ENCODE measurements at regions not wholly inside any gene's neighbourhood (a gene's known extent, or its start where the extent isn't known, plus 50 kb on each side); places are given as distances from the start of the nearest gene placed in this dataset.
"Not testable (repeated sequence)": the region's sequence is repeated elsewhere in the genome, so short reads cannot be mapped to it uniquely, and the experiment has no call there.

- no peaks in the 10 kb centered on the region for H3K4me1 ChIP-seq
- H3K27me3 ChIP-seq (ENCODE audit: low read depth) = no peaks in the 10 kb centered on the region
- H3K9me3 ChIP-seq = no peaks in the 10 kb centered on the region
- H3K36me3 ChIP-seq (replicated peaks) = no peaks in the 10 kb centered on the region
- H3K4me3 ChIP-seq = no peak overlapping the region
- no peak for DNase-seq (ENCODE audit: low spot score in 2 of 2)
- in situ Hi-C loops (cut with MboI; ENCODE audit: low sequenced_read_pairs) = no loop called here
These were observed 819.6 kb downstream of the RNF144A start for GRCh38 chr2:7736646-7737305.

- no peak for DNase-seq (ENCODE audit: low spot score in 2 of 2)
- Histone ChIP-seq H3K36me3 (replicated peaks) (no peaks in the 10 kb centered on the region), H3K4me3 (no peak overlapping the region), H3K9me3 (no peaks in the 10 kb centered on the region), H3K27me3 (ENCODE audit: low read depth) (no peaks in the 10 kb centered on the region), H3K4me1 (no peaks in the 10 kb centered on the region)
- in situ Hi-C loops (cut with MboI; ENCODE audit: low sequenced_read_pairs) = no loop called here
These were observed 821.4 kb downstream of the RNF144A start for GRCh38 chr2:7738596-7738995.

- no peak for DNase-seq (ENCODE audit: low spot score in 2 of 2)
- Histone ChIP-seq H3K27me3 (ENCODE audit: low read depth) (no peaks in the 10 kb centered on the region), H3K9me3 (no peaks in the 10 kb centered on the region), H3K36me3 (replicated peaks) (no peaks in the 10 kb centered on the region), H3K4me1 (no peaks in the 10 kb centered on the region), H3K4me3 (no peak overlapping the region)
- in situ Hi-C loops (cut with MboI; ENCODE audit: low sequenced_read_pairs) = no loop called here
These were observed 822.9 kb downstream of the RNF144A start for GRCh38 chr2:7740114-7740513.

GRCh38 chr2:7742301-7742700 lies 825.1 kb downstream of the RNF144A start:
- Histone ChIP-seq H3K27me3 (ENCODE audit: low read depth) (no peaks in the 10 kb centered on the region), H3K36me3 (replicated peaks) (no peaks in the 10 kb centered on the region), H3K4me3 (no peak overlapping the region), H3K4me1 (no peaks in the 10 kb centered on the region), H3K9me3 (no peaks in the 10 kb centered on the region)
- in situ Hi-C loops (cut with MboI; ENCODE audit: low sequenced_read_pairs) = no loop called here
- no peak for DNase-seq (ENCODE audit: low spot score in 2 of 2)

- H3K27me3 ChIP-seq (ENCODE audit: low read depth) = no peaks in the 10 kb centered on the region
These were observed 827.6 kb downstream of the RNF144A start for GRCh38 chr2:7744827-7745226.

GRCh38 chr2:7745369-7745768 lies 828.2 kb downstream of the RNF144A start:
- in situ Hi-C loops (cut with MboI; ENCODE audit: low sequenced_read_pairs) = no loop called here
- H3K27me3 ChIP-seq (ENCODE audit: low read depth) = no peaks in the 10 kb centered on the region
- no peaks in the 10 kb centered on the region for H3K9me3 ChIP-seq
- no peaks in the 10 kb centered on the region for H3K4me1 ChIP-seq
- no peak overlapping the region for H3K4me3 ChIP-seq
- no peaks in the 10 kb centered on the region for H3K36me3 ChIP-seq (replicated peaks)
- no peak for DNase-seq (ENCODE audit: low spot score in 2 of 2)

More at GRCh38 chr2:7744827-7745226, 827.6 kb downstream of the RNF144A start:
- Histone ChIP-seq H3K9me3 (no peaks in the 10 kb centered on the region), H3K4me3 (no peak overlapping the region), H3K4me1 (no peaks in the 10 kb centered on the region), H3K36me3 (replicated peaks) (no peaks in the 10 kb centered on the region)
- no peak for DNase-seq (ENCODE audit: low spot score in 2 of 2)
- in situ Hi-C loops (cut with MboI; ENCODE audit: low sequenced_read_pairs) = no loop called here

- Histone ChIP-seq H3K4me3 (no peak overlapping the region), H3K9me3 (no peaks in the 10 kb centered on the region), H3K27me3 (ENCODE audit: low read depth) (no peaks in the 10 kb centered on the region), H3K4me1 (no peaks in the 10 kb centered on the region), H3K36me3 (replicated peaks) (no peaks in the 10 kb centered on the region)
- in situ Hi-C loops (cut with MboI; ENCODE audit: low sequenced_read_pairs) = no loop called here
- DNase-seq (ENCODE audit: low spot score in 2 of 2) = no peak
These were observed 831.7 kb downstream of the RNF144A start for GRCh38 chr2:7748717-7749415.

GRCh38 chr2:7749895-7750559 lies 832.8 kb downstream of the RNF144A start:
- H3K9me3 ChIP-seq = no peaks in the 10 kb centered on the region
- DNase-seq (ENCODE audit: low spot score in 2 of 2) = no peak
- no peaks in the 10 kb centered on the region for H3K27me3 ChIP-seq (ENCODE audit: low read depth)
- H3K4me1 ChIP-seq = no peaks in the 10 kb centered on the region
- H3K4me3 ChIP-seq = no peak overlapping the region
- no peaks in the 10 kb centered on the region for H3K36me3 ChIP-seq (replicated peaks)
- in situ Hi-C loops (cut with MboI; ENCODE audit: low sequenced_read_pairs) = no loop called here

- no peak for DNase-seq (ENCODE audit: low spot score in 2 of 2)
- H3K36me3 ChIP-seq (replicated peaks) = no peaks in the 10 kb centered on the region
- H3K9me3 ChIP-seq = no peaks in the 10 kb centered on the region
- in situ Hi-C loops (cut with MboI; ENCODE audit: low sequenced_read_pairs) = no loop called here
- H3K4me3 ChIP-seq = no peak overlapping the region
- H3K27me3 ChIP-seq (ENCODE audit: low read depth) = no peaks in the 10 kb centered on the region
- H3K4me1 ChIP-seq = no peaks in the 10 kb centered on the region
These were observed 835.1 kb downstream of the RNF144A start for GRCh38 chr2:7752291-7752690.

GRCh38 chr2:7753777-7754176 lies 836.6 kb downstream of the RNF144A start:
- H3K27me3 ChIP-seq (ENCODE audit: low read depth) = no peaks in the 10 kb centered on the region
- no peak for DNase-seq (ENCODE audit: low spot score in 2 of 2)
- H3K4me1 ChIP-seq = no peaks in the 10 kb centered on the region
- H3K9me3 ChIP-seq = no peaks in the 10 kb centered on the region
- H3K4me3 ChIP-seq = no peak overlapping the region
- in situ Hi-C loops (cut with MboI; ENCODE audit: low sequenced_read_pairs) = no loop called here
- no peaks in the 10 kb centered on the region for H3K36me3 ChIP-seq (replicated peaks)

GRCh38 chr2:7755879-7756278 lies 838.7 kb downstream of the RNF144A start:
- H3K4me3 ChIP-seq = no peak overlapping the region
- no peaks in the 10 kb centered on the region for H3K9me3 ChIP-seq
- H3K4me1 ChIP-seq = no peaks in the 10 kb centered on the region
- no peaks in the 10 kb centered on the region for H3K36me3 ChIP-seq (replicated peaks)
- in situ Hi-C loops (cut with MboI; ENCODE audit: low sequenced_read_pairs) = no loop called here
- no peak for DNase-seq (ENCODE audit: low spot score in 2 of 2)
- H3K27me3 ChIP-seq (ENCODE audit: low read depth) = no peaks in the 10 kb centered on the region

GRCh38 chr2:7758073-7758759 lies 841.0 kb downstream of the RNF144A start:
- no peak for DNase-seq (ENCODE audit: low spot score in 2 of 2)
- Histone ChIP-seq H3K36me3 (replicated peaks) (no peaks in the 10 kb centered on the region), H3K4me1 (no peaks in the 10 kb centered on the region), H3K27me3 (ENCODE audit: low read depth) (no peaks in the 10 kb centered on the region), H3K4me3 (no peak overlapping the region), H3K9me3 (no peaks in the 10 kb centered on the region)
- in situ Hi-C loops (cut with MboI; ENCODE audit: low sequenced_read_pairs) = no loop called here

- H3K4me3 ChIP-seq = no peak overlapping the region
- no peaks in the 10 kb centered on the region for H3K27me3 ChIP-seq (ENCODE audit: low read depth)
- H3K9me3 ChIP-seq = no peaks in the 10 kb centered on the region
- no peaks in the 10 kb centered on the region for H3K4me1 ChIP-seq
- no peak for DNase-seq (ENCODE audit: low spot score in 2 of 2)
- no peaks in the 10 kb centered on the region for H3K36me3 ChIP-seq (replicated peaks)
- in situ Hi-C loops (cut with MboI; ENCODE audit: low sequenced_read_pairs) = no loop called here
These were observed 842.7 kb downstream of the RNF144A start for GRCh38 chr2:7759898-7760297.

GRCh38 chr2:7763418-7763817 lies 846.2 kb downstream of the RNF144A start:
- in situ Hi-C loops (cut with MboI; ENCODE audit: low sequenced_read_pairs); H3K4me1 ChIP-seq; H3K9me3 ChIP-seq; H3K27me3 ChIP-seq (ENCODE audit: low read depth); H3K4me3 ChIP-seq; DNase-seq (ENCODE audit: low spot score in 2 of 2); H3K36me3 ChIP-seq (replicated peaks): not testable (repeated sequence)

Data from HAP-1 (cell line).